IMR-90 (cell line): ENCODE measurements at regions not wholly inside any gene's neighbourhood (a gene's known extent, or its start where the extent isn't known, plus 50 kb on each side); places are given as distances from the start of the nearest gene placed in this dataset.

Source experiments
- CEBPB ChIP-seq: IDR thresholded peaks from 2 replicates; pipeline ENCODE4 v1.6.1; 2012; ENCODE audit warnings: low read depth, low read length, improper control_type of control experiment
- CTCF ChIP-seq: conservative IDR thresholded peaks from 2 replicates; pipeline ENCODE4 v1.5.1; 2012; ENCODE audit warnings: mild to moderate bottlenecking, low read depth, low read length, improper control_type of control experiment
- TF ChIP-seq, protein P1 (sequence below): fragments of 150-350 bp; IDR thresholded peaks from 2 replicates; pipeline ENCODE4 v1.6.1; 2017; ENCODE audit warnings: mild to moderate bottlenecking, antibody characterized with exemption, low read length, low read depth

DNA sequence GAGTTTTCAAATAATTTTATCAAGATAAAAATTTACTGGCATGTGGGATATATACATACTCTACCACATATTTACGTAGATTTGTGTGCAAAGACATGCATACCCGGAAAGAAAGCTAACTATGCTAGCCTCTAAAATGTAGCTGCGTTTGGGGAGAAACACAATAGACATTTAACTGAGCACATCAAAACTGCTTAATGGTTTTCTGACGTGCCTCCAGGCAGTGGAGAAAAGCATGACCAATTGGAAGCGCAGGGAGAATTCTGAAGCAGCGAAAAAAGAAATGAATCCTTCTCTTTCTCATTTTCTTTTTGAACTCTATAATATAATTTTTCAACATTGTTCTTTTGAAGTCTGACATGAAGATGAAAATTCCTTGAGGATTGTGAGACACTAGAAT, 60.3 kb upstream of the LYZL1 start:
- TF ChIP-seq CTCF (no peak), CEBPB (no peak)
- TF ChIP-seq, protein P1, sequence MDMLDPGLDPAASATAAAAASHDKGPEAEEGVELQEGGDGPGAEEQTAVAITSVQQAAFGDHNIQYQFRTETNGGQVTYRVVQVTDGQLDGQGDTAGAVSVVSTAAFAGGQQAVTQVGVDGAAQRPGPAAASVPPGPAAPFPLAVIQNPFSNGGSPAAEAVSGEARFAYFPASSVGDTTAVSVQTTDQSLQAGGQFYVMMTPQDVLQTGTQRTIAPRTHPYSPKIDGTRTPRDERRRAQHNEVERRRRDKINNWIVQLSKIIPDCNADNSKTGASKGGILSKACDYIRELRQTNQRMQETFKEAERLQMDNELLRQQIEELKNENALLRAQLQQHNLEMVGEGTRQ = no peak
